ENCODE measurements at regions not wholly inside any gene's neighbourhood (a gene's known extent, or its start where the extent isn't known, plus 50 kb on each side); places are given as distances from the start of the nearest gene placed in this dataset.

DNA sequence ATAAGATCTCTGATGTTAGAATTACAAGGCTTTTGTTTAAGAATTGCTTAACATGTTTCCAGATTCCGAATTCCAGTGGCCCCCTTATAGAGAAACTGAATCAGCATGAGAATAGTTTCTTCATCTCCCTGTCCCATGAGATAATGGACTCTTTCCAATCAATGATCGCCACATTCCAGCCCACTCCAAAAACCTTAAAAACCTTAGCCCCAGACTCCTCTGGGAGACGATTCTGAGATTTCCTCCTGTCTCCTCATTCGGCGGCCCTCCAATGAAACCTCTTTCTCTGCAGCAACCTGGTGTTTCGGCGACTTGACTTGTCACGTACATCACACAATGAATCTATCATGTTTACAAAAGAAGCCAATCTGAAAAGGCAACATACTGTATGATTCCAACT is 197.1 kb upstream of the PSMD7 start:
- DNase-seq: no peak
- 81 to 85% methylated on average over 8 of the region's 8 CpGs for WGBS, 2 donors
- no peak for ATAC-seq (ENCODE audit: low FRiP score in 2 of 2)

DNA sequence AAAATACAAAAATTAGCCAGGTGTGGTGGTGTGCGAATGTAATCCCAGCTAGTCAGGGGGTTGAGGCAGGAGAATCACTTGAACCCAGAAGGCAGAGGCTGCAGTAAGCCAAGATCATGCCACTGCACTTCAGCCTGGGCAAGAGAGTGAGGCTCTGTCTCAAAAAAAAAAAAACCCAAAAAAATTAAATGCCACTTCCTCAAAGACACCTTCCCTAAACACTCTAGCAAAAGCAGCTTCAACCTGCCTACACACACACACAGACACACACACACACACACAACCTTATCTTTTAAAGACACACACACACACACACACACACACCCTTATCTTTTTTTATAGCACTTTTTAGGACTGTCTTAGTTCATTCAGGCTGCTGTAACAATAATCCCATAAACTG is 201.7 kb upstream of the PSMD7 start:
- ATAC-seq (ENCODE audit: low FRiP score in 2 of 2): no peak
- no peaks in the 10 kb centered on the region for H3K4me1 ChIP-seq
- WGBS, 2 donors: 86 to 93% methylated on average over 1 of the region's 1 CpG
- no peaks in the 10 kb centered on the region for H3K36me3 ChIP-seq
- H3K4me3 ChIP-seq: no peak overlapping the region
- no peaks in the 10 kb centered on the region for H3K9me3 ChIP-seq
- H3K27me3 ChIP-seq: no peaks in the 10 kb centered on the region
- no peak for DNase-seq
- no peak overlapping the region for H3K27ac ChIP-seq
- TF ChIP-seq, protein P1, sequence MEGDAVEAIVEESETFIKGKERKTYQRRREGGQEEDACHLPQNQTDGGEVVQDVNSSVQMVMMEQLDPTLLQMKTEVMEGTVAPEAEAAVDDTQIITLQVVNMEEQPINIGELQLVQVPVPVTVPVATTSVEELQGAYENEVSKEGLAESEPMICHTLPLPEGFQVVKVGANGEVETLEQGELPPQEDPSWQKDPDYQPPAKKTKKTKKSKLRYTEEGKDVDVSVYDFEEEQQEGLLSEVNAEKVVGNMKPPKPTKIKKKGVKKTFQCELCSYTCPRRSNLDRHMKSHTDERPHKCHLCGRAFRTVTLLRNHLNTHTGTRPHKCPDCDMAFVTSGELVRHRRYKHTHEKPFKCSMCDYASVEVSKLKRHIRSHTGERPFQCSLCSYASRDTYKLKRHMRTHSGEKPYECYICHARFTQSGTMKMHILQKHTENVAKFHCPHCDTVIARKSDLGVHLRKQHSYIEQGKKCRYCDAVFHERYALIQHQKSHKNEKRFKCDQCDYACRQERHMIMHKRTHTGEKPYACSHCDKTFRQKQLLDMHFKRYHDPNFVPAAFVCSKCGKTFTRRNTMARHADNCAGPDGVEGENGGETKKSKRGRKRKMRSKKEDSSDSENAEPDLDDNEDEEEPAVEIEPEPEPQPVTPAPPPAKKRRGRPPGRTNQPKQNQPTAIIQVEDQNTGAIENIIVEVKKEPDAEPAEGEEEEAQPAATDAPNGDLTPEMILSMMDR (IDR thresholded peaks at IDR 0.05): no peak
- no peak for TF ChIP-seq EP300 (IDR thresholded peaks at IDR 0.05)
- no peak for TF ChIP-seq POLR2AphosphoS5 (IDR thresholded peaks at IDR 0.05)
- no peak for TF ChIP-seq POLR2A (IDR thresholded peaks at IDR 0.05)

More for the DNA sequence above, 197.1 kb upstream of the PSMD7 start:
- Histone ChIP-seq H3K27me3 (no peaks in the 10 kb centered on the region), H3K36me3 (no peaks in the 10 kb centered on the region), H3K9me3 (no peaks in the 10 kb centered on the region), H3K4me1 (no peaks in the 10 kb centered on the region), H3K4me3 (no peak overlapping the region), H3K27ac (no peak overlapping the region)
- TF ChIP-seq EP300 (IDR thresholded peaks at IDR 0.05) (no peak), POLR2AphosphoS5 (IDR thresholded peaks at IDR 0.05) (no peak), POLR2A (IDR thresholded peaks at IDR 0.05) (no peak)
- TF ChIP-seq, protein P1 (IDR thresholded peaks at IDR 0.05): no peak

DNA sequence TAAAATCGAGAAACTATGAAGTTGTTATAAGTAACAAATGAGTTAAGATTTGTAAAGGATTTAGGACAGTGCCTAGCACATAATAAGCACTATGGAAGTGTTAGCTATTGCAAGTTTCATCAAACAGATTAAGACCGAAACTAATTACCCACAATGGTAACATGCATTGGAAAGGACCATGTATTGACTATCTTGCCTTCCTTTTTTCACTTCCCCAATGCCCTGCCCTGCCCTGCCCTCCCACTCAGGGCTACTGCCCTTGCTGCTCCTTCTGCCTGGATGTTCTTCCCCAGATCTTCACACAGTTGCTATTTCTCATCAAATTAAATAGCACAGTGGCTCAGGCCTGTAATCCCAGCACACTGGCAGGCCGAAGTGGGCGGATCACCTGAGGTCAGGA is 202.1 kb upstream of the PSMD7 start:
- H3K9me3 ChIP-seq: no peaks in the 10 kb centered on the region
- H3K27ac ChIP-seq: no peak overlapping the region
- DNase-seq: no peak
- no peak overlapping the region for H3K4me3 ChIP-seq
- no peaks in the 10 kb centered on the region for H3K4me1 ChIP-seq
- 89 to 91% methylated on average over 4 of the region's 4 CpGs for WGBS, 2 donors
- ATAC-seq (ENCODE audit: low FRiP score in 2 of 2): peak in 1 of 2 donors; percentile 61
- no peaks in the 10 kb centered on the region for H3K36me3 ChIP-seq
- TF ChIP-seq, protein P1 (IDR thresholded peaks at IDR 0.05): no peak
- no peak for TF ChIP-seq POLR2A (IDR thresholded peaks at IDR 0.05)
- TF ChIP-seq POLR2AphosphoS5 (IDR thresholded peaks at IDR 0.05): no peak
- TF ChIP-seq EP300 (IDR thresholded peaks at IDR 0.05): no peak
- H3K27me3 ChIP-seq: no peaks in the 10 kb centered on the region

DNA sequence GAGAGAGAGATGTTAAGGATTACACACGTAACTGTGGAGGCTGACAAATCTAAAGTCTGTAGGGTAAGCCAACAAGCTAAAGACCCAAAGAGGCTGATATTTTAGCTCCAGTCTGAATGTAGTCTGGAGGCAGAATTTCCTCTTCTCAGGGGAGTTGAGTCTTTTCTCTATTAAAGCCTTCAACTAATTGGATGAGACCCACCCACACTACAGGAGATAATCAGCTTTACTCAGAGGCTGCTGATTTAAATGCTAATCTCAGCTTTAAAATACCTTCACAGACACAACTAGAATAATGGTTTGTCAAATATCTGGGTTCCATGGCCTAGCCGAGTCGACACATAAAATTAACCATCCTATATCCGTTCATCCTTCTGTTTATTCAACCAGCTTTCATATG is 204.3 kb upstream of the PSMD7 start:
- Histone ChIP-seq H3K4me1 (no peaks in the 10 kb centered on the region), H3K27ac (no peak overlapping the region), H3K36me3 (no peaks in the 10 kb centered on the region), H3K4me3 (no peak overlapping the region), H3K27me3 (no peaks in the 10 kb centered on the region), H3K9me3 (no peaks in the 10 kb centered on the region)
- no peak for ATAC-seq (ENCODE audit: low FRiP score in 2 of 2)
- no peak for DNase-seq
- TF ChIP-seq, protein P1 (IDR thresholded peaks at IDR 0.05): no peak
- TF ChIP-seq EP300 (IDR thresholded peaks at IDR 0.05) (no peak), POLR2AphosphoS5 (IDR thresholded peaks at IDR 0.05) (no peak), POLR2A (IDR thresholded peaks at IDR 0.05) (no peak)
- 92 to 93% methylated on average over 4 of the region's 4 CpGs for WGBS, 2 donors

DNA sequence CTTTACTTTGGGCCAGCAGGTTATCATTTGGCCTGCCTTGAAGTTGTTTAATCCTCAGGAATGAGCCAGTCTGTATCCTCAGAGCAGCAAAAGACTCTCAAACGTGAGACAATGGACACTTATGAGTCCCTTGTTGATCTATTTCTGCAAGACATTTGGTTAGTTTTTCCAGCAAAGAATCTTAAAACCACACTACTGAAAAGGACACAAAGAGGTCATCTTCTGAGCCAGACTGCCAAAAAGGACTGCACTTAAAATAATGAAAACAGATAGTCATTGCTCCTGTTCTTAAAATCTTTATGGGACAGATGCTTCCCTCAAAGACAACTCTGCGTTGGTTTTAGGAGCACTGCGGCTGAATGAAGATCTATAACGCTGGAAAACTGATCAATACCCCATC is 205.7 kb upstream of the PSMD7 start:
- Histone ChIP-seq H3K36me3 (no peaks in the 10 kb centered on the region), H3K4me3 (no peak overlapping the region), H3K27ac (no peak overlapping the region), H3K27me3 (no peaks in the 10 kb centered on the region), H3K4me1 (no peaks in the 10 kb centered on the region), H3K9me3 (no peaks in the 10 kb centered on the region)
- DNase-seq (no peak), ATAC-seq (ENCODE audit: low FRiP score in 2 of 2) (no peak)
- 74 to 77% methylated on average over 4 of the region's 4 CpGs for WGBS, 2 donors
- TF ChIP-seq, protein P1 (IDR thresholded peaks at IDR 0.05): no peak
- TF ChIP-seq POLR2A (IDR thresholded peaks at IDR 0.05) (no peak), POLR2AphosphoS5 (IDR thresholded peaks at IDR 0.05) (no peak), EP300 (IDR thresholded peaks at IDR 0.05) (no peak)

Data from upper lobe of left lung (tissue), 6 donors.